ENCODE measurements at regions not wholly inside any gene's neighbourhood (a gene's known extent, or its start where the extent isn't known, plus 50 kb on each side); places are given as distances from the start of the nearest gene placed in this dataset.

DNA sequence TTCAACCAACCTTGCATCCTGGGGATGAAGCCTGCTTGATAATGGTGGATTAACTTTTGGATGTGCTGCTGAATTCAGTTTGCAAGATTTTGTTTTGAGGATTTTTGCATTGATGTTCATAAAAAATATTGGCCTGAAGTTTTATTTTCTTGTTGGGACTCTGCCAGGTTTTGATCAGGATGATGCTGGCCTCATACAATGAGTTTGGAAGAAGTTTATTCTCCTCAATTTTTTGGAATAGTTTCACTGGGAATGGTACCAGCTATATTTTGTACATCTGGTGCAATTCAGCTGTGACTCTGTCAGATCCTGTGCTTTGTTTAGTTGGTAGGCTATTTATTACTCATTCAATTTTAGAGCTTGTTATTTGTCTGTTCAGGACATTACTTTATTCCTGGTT lies 340.3 kb upstream of the TRAM1L1 start:
- H3K79me1 ChIP-seq (replicated peaks; ENCODE audit: low read length, poor library complexity, severe bottlenecking) = no peaks in the 10 kb centered on the region
- H2BK15ac ChIP-seq (ENCODE audit: low read depth, poor library complexity, severe bottlenecking) = no peak overlapping the region
- H2AFZ ChIP-seq (ENCODE audit: low read depth, low read length) = no peak overlapping the region
- H2BK120ac ChIP-seq (ENCODE audit: low read depth, low read length) = no peak overlapping the region
- H3K14ac ChIP-seq (ENCODE audit: low read length in 2 of 2) = no peak overlapping the region
- no peak overlapping the region for H2AK5ac ChIP-seq (ENCODE audit: low read length, severe bottlenecking)
- H4K91ac ChIP-seq (ENCODE audit: low read length) = no peak overlapping the region
- no peak overlapping the region for H3K27ac ChIP-seq (ENCODE audit: low read length, poor library complexity, severe bottlenecking)
- no peaks in the 10 kb centered on the region for H3K4me1 ChIP-seq (ENCODE audit: control insufficient read depth, insufficient read depth, low read depth, low read length)
- H3K4me3 ChIP-seq (ENCODE audit: insufficient read depth in 1 of 2, low read depth in 1 of 2, low read length in 2 of 2) = no peak overlapping the region
- no peak for DNase-seq
- no peak overlapping the region for H3K4ac ChIP-seq (ENCODE audit: low read depth in 1 of 2, low read length in 2 of 2)
- no peak overlapping the region for H3K9ac ChIP-seq (ENCODE audit: low read length)
- H3K9me3 ChIP-seq (ENCODE audit: control insufficient read depth, low read length) = no peaks in the 10 kb centered on the region
- H3K23ac ChIP-seq (ENCODE audit: low read length in 2 of 2) = no peak overlapping the region
- no peak overlapping the region for H4K8ac ChIP-seq (ENCODE audit: low read length)
- peaks cover 0 to 3% of the 10 kb centered on the region in 2 experiments for H3K36me3 ChIP-seq (ENCODE audit: control insufficient read depth in 1 of 2, insufficient read depth in 2 of 2, low read depth in 1 of 2, low read length in 2 of 2)
- no peak overlapping the region for H3K18ac ChIP-seq (ENCODE audit: low read depth in 1 of 2, low read length in 2 of 2)
- no peak overlapping the region for H2BK5ac ChIP-seq (ENCODE audit: low read depth, low read length, poor library complexity, severe bottlenecking)
- no peak overlapping the region for H2BK12ac ChIP-seq (ENCODE audit: low read length in 2 of 2)
- H3K4me2 ChIP-seq (ENCODE audit: low read length, poor library complexity, severe bottlenecking) = no peak overlapping the region
- H3K27me3 ChIP-seq (ENCODE audit: control insufficient read depth in 1 of 2, insufficient read depth in 1 of 2, low read length in 2 of 2) = no peaks in the 10 kb centered on the region

DNA sequence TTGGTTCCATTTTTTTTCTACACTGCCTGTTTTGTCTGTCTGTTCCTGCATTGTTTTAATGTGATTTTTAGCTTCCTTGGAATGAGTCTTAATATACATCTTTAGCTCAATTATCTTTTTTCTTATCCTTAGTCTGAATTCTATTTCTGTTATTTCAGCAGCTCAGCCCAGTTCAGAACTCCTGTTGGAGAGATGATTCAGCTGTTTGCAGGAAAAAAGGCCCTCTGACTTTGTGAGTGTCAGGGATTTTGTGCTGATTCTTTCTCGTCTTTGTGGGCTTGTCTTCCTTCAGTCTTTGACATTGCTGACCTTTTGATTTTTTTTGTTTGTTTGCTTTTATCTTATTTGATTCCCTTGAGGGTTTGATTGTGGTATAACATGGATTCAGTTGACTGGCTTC lies 343.2 kb upstream of the TRAM1L1 start:
- Histone ChIP-seq H3K4me3 (ENCODE audit: insufficient read depth in 1 of 2, low read depth in 1 of 2, low read length in 2 of 2) (no peak overlapping the region), H2BK5ac (ENCODE audit: low read depth, low read length, poor library complexity, severe bottlenecking) (no peak overlapping the region), H3K9ac (ENCODE audit: low read length) (no peak overlapping the region), H3K27me3 (ENCODE audit: control insufficient read depth in 1 of 2, insufficient read depth in 1 of 2, low read length in 2 of 2) (no peaks in the 10 kb centered on the region), H4K91ac (ENCODE audit: low read length) (no peak overlapping the region), H3K4me2 (ENCODE audit: low read length, poor library complexity, severe bottlenecking) (no peak overlapping the region), H3K18ac (ENCODE audit: low read depth in 1 of 2, low read length in 2 of 2) (no peak overlapping the region), H2AFZ (ENCODE audit: low read depth, low read length) (no peak overlapping the region), H2AK5ac (ENCODE audit: low read length, severe bottlenecking) (no peak overlapping the region), H2BK15ac (ENCODE audit: low read depth, poor library complexity, severe bottlenecking) (no peak overlapping the region), H3K9me3 (ENCODE audit: control insufficient read depth, low read length) (no peaks in the 10 kb centered on the region), H3K4ac (ENCODE audit: low read depth in 1 of 2, low read length in 2 of 2) (no peak overlapping the region), H2BK12ac (ENCODE audit: low read length in 2 of 2) (no peak overlapping the region), H2BK120ac (ENCODE audit: low read depth, low read length) (no peak overlapping the region), H3K27ac (ENCODE audit: low read length, poor library complexity, severe bottlenecking) (no peak overlapping the region), H4K8ac (ENCODE audit: low read length) (no peak overlapping the region), H3K36me3 (ENCODE audit: control insufficient read depth in 1 of 2, insufficient read depth in 2 of 2, low read depth in 1 of 2, low read length in 2 of 2) (peaks cover 0 to 3% of the 10 kb centered on the region in 2 experiments), H3K79me1 (replicated peaks; ENCODE audit: low read length, poor library complexity, severe bottlenecking) (no peaks in the 10 kb centered on the region), H3K4me1 (ENCODE audit: control insufficient read depth, insufficient read depth, low read depth, low read length) (no peaks in the 10 kb centered on the region), H3K14ac (ENCODE audit: low read length in 2 of 2) (no peak overlapping the region), H3K23ac (ENCODE audit: low read length in 2 of 2) (no peak overlapping the region)
- WGBS = 79% methylated on average over 1 of the region's 1 CpG
- no peak for DNase-seq

GRCh38 chr4:117429061-117429460 lies 343.7 kb upstream of the TRAM1L1 start:
- Histone ChIP-seq H3K27ac (ENCODE audit: low read length, poor library complexity, severe bottlenecking) (no peak overlapping the region), H3K27me3 (ENCODE audit: control insufficient read depth in 1 of 2, insufficient read depth in 1 of 2, low read length in 2 of 2) (no peaks in the 10 kb centered on the region), H3K36me3 (ENCODE audit: control insufficient read depth in 1 of 2, insufficient read depth in 2 of 2, low read depth in 1 of 2, low read length in 2 of 2) (peaks cover 0 to 3% of the 10 kb centered on the region in 2 experiments), H3K4me3 (ENCODE audit: insufficient read depth in 1 of 2, low read depth in 1 of 2, low read length in 2 of 2) (no peak overlapping the region), H3K9ac (ENCODE audit: low read length) (no peak overlapping the region), H3K4me2 (ENCODE audit: low read length, poor library complexity, severe bottlenecking) (no peak overlapping the region), H3K4ac (ENCODE audit: low read depth in 1 of 2, low read length in 2 of 2) (no peak overlapping the region), H3K23ac (ENCODE audit: low read length in 2 of 2) (no peak overlapping the region), H2BK5ac (ENCODE audit: low read depth, low read length, poor library complexity, severe bottlenecking) (no peak overlapping the region), H4K8ac (ENCODE audit: low read length) (no peak overlapping the region), H2AFZ (ENCODE audit: low read depth, low read length) (no peak overlapping the region), H2BK15ac (ENCODE audit: low read depth, poor library complexity, severe bottlenecking) (no peak overlapping the region), H2BK120ac (ENCODE audit: low read depth, low read length) (no peak overlapping the region), H3K4me1 (ENCODE audit: control insufficient read depth, insufficient read depth, low read depth, low read length) (no peaks in the 10 kb centered on the region), H3K18ac (ENCODE audit: low read depth in 1 of 2, low read length in 2 of 2) (peak overlapping the region in 1 of 2 experiments; percentile 30), H3K14ac (ENCODE audit: low read length in 2 of 2) (peak overlapping the region in 1 of 2 experiments; percentile 18), H3K79me1 (replicated peaks; ENCODE audit: low read length, poor library complexity, severe bottlenecking) (no peaks in the 10 kb centered on the region), H2AK5ac (ENCODE audit: low read length, severe bottlenecking) (no peak overlapping the region), H3K9me3 (ENCODE audit: control insufficient read depth, low read length) (no peaks in the 10 kb centered on the region), H2BK12ac (ENCODE audit: low read length in 2 of 2) (no peak overlapping the region), H4K91ac (ENCODE audit: low read length) (peak overlapping the region; percentile 1)
- no peak for DNase-seq
- 96% methylated on average over 2 of the region's 2 CpGs for WGBS

DNA sequence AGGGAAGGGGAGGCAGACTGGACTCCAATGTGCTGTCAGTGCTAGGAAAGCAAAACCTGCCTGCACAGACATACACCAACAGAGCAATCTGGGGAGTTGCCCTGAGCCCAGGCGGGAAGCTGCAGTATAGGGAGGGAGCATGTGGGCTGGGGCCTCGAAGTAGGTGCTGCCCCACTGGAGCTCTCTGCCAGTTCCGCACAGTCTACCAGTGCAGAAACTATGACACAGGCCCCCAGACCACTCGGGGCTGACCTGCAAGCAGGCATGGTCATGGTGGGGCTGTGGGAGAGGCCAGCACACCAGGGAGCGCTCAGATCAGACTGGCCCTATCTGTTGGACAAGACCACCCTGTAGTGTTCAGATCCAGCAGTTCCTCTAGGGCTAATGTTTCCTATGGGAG lies 344.1 kb upstream of the TRAM1L1 start:
- H3K4ac ChIP-seq (ENCODE audit: low read depth in 1 of 2, low read length in 2 of 2) = no peak overlapping the region
- H3K79me1 ChIP-seq (replicated peaks; ENCODE audit: low read length, poor library complexity, severe bottlenecking) = no peaks in the 10 kb centered on the region
- H3K9me3 ChIP-seq (ENCODE audit: control insufficient read depth, low read length) = no peaks in the 10 kb centered on the region
- peak overlapping the region in 1 of 2 experiments; percentile 57 for H3K14ac ChIP-seq (ENCODE audit: low read length in 2 of 2)
- H3K36me3 ChIP-seq (ENCODE audit: control insufficient read depth in 1 of 2, insufficient read depth in 2 of 2, low read depth in 1 of 2, low read length in 2 of 2) = peaks cover 0 to 3% of the 10 kb centered on the region in 2 experiments
- H3K9ac ChIP-seq (ENCODE audit: low read length) = no peak overlapping the region
- H3K4me1 ChIP-seq (ENCODE audit: control insufficient read depth, insufficient read depth, low read depth, low read length) = no peaks in the 10 kb centered on the region
- H3K4me2 ChIP-seq (ENCODE audit: low read length, poor library complexity, severe bottlenecking) = no peak overlapping the region
- H2BK5ac ChIP-seq (ENCODE audit: low read depth, low read length, poor library complexity, severe bottlenecking) = no peak overlapping the region
- H2AFZ ChIP-seq (ENCODE audit: low read depth, low read length) = no peak overlapping the region
- WGBS = 94% methylated on average over 5 of the region's 5 CpGs
- no peak overlapping the region for H4K91ac ChIP-seq (ENCODE audit: low read length)
- no peak overlapping the region for H3K4me3 ChIP-seq (ENCODE audit: insufficient read depth in 1 of 2, low read depth in 1 of 2, low read length in 2 of 2)
- no peak overlapping the region for H2BK15ac ChIP-seq (ENCODE audit: low read depth, poor library complexity, severe bottlenecking)
- no peak for DNase-seq
- peak overlapping the region in 1 of 2 experiments; percentile 50 for H3K18ac ChIP-seq (ENCODE audit: low read depth in 1 of 2, low read length in 2 of 2)
- H3K27me3 ChIP-seq (ENCODE audit: control insufficient read depth in 1 of 2, insufficient read depth in 1 of 2, low read length in 2 of 2) = no peaks in the 10 kb centered on the region
- no peak overlapping the region for H3K23ac ChIP-seq (ENCODE audit: low read length in 2 of 2)
- no peak overlapping the region for H4K8ac ChIP-seq (ENCODE audit: low read length)
- no peak overlapping the region for H2AK5ac ChIP-seq (ENCODE audit: low read length, severe bottlenecking)
- peak overlapping the region in 1 of 2 experiments; percentile 40 for H2BK12ac ChIP-seq (ENCODE audit: low read length in 2 of 2)
- H2BK120ac ChIP-seq (ENCODE audit: low read depth, low read length) = no peak overlapping the region
- H3K27ac ChIP-seq (ENCODE audit: low read length, poor library complexity, severe bottlenecking) = no peak overlapping the region
